IMR-90 (cell line): ENCODE measurements at regions not wholly inside any gene's neighbourhood (a gene's known extent, or its start where the extent isn't known, plus 50 kb on each side); places are given as distances from the start of the nearest gene placed in this dataset.

ENCODE experiments used
- ATAC-seq: fragments of 200-7000 bp; cut with Tn5 transposase; 2 replicates; pipeline ENCODE4 v1.9.1; 2020; ENCODE audit warnings: low read depth, mild to moderate bottlenecking, moderate library complexity
- BruUV-seq: library from RNA; stranded (reverse); fragments of 400-500 nt; replicated peaks from 2 replicates; lab custom pipeline; 2021; lab: Mats Ljungman, UMichigan
- CTCF ChIA-PET: fragments of 300-600 bp; formaldehyde crosslinking; extraction: SDS; loops from one replicate; lab custom pipeline; 2021; ENCODE audit warnings: antibody characterized with exemption; lab: Yijun Ruan, JAX
- POLR2A ChIA-PET: fragments of 300-600 bp; sonication (Branson Sonifier 250); formaldehyde crosslinking; loops from one replicate; lab custom pipeline; 2022; ENCODE audit warnings: antibody characterized with exemption; ENCODE audit not compliant: unreplicated experiment; lab: Charles Lee
- DNase-seq: peaks from one replicate; pipeline ENCODE4 v3.0.0; 2013
- H2AFZ ChIP-seq: replicated peaks from 2 replicates; pipeline ENCODE3; 2013; ENCODE audit warnings: low read length, mild to moderate bottlenecking; ENCODE audit not compliant: poor library complexity
- H2AK5ac ChIP-seq: 2 replicates; pipeline ENCODE4 v1.6.1; 2013; ENCODE audit warnings: low read depth, low read length, inconsistent platforms
- H2AK9ac ChIP-seq: replicated peaks from 2 replicates; pipeline ENCODE3; 2013; ENCODE audit warnings: mild to moderate bottlenecking, low read depth, low read length, moderate library complexity; ENCODE audit not compliant: poor library complexity
- H2BK120ac ChIP-seq: 2 replicates; pipeline ENCODE4 v1.6.1; 2013; ENCODE audit warnings: low read depth, low read length, inconsistent platforms
- H2BK15ac ChIP-seq: 3 replicates; pipeline ENCODE4 v1.6.1; 2013; ENCODE audit warnings: low read depth, low read length, inconsistent platforms
- H2BK20ac ChIP-seq: 2 replicates; pipeline ENCODE4 v1.6.1; 2013; ENCODE audit warnings: low read depth, mild to moderate bottlenecking, inconsistent platforms, low read length, moderate library complexity
- H2BK5ac ChIP-seq: 2 replicates; pipeline ENCODE4 v1.6.1; 2013; ENCODE audit warnings: mild to moderate bottlenecking, low read depth, low read length, inconsistent platforms; ENCODE audit not compliant: poor library complexity, severe bottlenecking
- H3K14ac ChIP-seq: replicated peaks from 2 replicates; pipeline ENCODE4 v1.6.1; 2013; ENCODE audit warnings: low read depth, low read length, inconsistent platforms
- H3K18ac ChIP-seq: 2 replicates; pipeline ENCODE4 v1.6.1; 2013; ENCODE audit warnings: low read depth, low read length, control low read depth
- H3K23ac ChIP-seq: 2 replicates; pipeline ENCODE4 v1.6.1; 2013; ENCODE audit warnings: low read depth, low read length, inconsistent platforms
- H3K27ac ChIP-seq: 2 replicates; pipeline ENCODE4 v1.5.1; 2013; ENCODE audit warnings: mild to moderate bottlenecking, control low read depth, low read length; ENCODE audit not compliant: insufficient read depth
- H3K27me3 ChIP-seq: 2 replicates; pipeline ENCODE4 v1.6.1; 2013; ENCODE audit warnings: low read length; ENCODE audit not compliant: control insufficient read depth, insufficient read depth
- H3K36me3 ChIP-seq: 2 replicates; pipeline ENCODE4 v1.6.1; 2013; ENCODE audit warnings: low read length, mixed read lengths; ENCODE audit not compliant: control insufficient read depth, insufficient read depth
- H3K4ac ChIP-seq: 2 replicates; pipeline ENCODE4 v1.6.1; 2013; ENCODE audit warnings: low read depth, low read length, inconsistent platforms
- H3K4me1 ChIP-seq: 2 replicates; pipeline ENCODE4 v1.6.1; 2013; ENCODE audit warnings: low read length, mixed read lengths; ENCODE audit not compliant: control insufficient read depth, insufficient read depth
- H3K4me2 ChIP-seq: 2 replicates; pipeline ENCODE4 v1.6.1; 2013; ENCODE audit warnings: low read depth, mild to moderate bottlenecking, control low read depth, low read length, moderate library complexity
- H3K4me3 ChIP-seq: 2 replicates; pipeline ENCODE4 v1.5.1; 2013; ENCODE audit warnings: low read depth, mild to moderate bottlenecking, control low read depth, low read length, moderate library complexity; ENCODE audit not compliant: insufficient read depth
- H3K56ac ChIP-seq: 2 replicates; pipeline ENCODE4 v1.6.1; 2013; ENCODE audit warnings: low read length, inconsistent platforms; ENCODE audit not compliant: insufficient read depth; ENCODE audit errors: extremely low read depth
- H3K79me1 ChIP-seq, 2 experiments: 2 replicates each; pipeline ENCODE4 v1.6.1; 2013; ENCODE audit warnings: low read length in 2 of 2, inconsistent platforms in 1 of 2, low read depth in 1 of 2
- H3K9ac ChIP-seq: 2 replicates; pipeline ENCODE4 v1.6.1; 2013; ENCODE audit warnings: low read depth, low read length, control low read depth
- H3K9me1 ChIP-seq: 2 replicates; pipeline ENCODE4 v1.6.1; 2013; ENCODE audit warnings: low read length, inconsistent platforms; ENCODE audit not compliant: insufficient read depth
- H3K9me3 ChIP-seq: 2 replicates; pipeline ENCODE4 v1.6.1; 2013; ENCODE audit warnings: low read length; ENCODE audit not compliant: control insufficient read depth, insufficient read depth
- H4K20me1 ChIP-seq: 2 replicates; pipeline ENCODE4 v1.6.1; 2013; ENCODE audit warnings: low read length, inconsistent platforms; ENCODE audit not compliant: insufficient read depth
- H4K5ac ChIP-seq: 2 replicates; pipeline ENCODE4 v1.6.1; 2013; ENCODE audit warnings: mild to moderate bottlenecking, low read depth, low read length, control low read depth
- H4K8ac ChIP-seq, 2 experiments: 2 replicates each; pipeline ENCODE4 v1.6.1; 2013; ENCODE audit warnings: low read depth in 2 of 2, low read length in 2 of 2, control low read depth in 1 of 2, inconsistent platforms in 1 of 2
- H4K91ac ChIP-seq: 2 replicates; pipeline ENCODE4 v1.6.1; 2013; ENCODE audit warnings: low read depth, low read length, inconsistent platforms; ENCODE audit not compliant: insufficient read depth
- BHLHE40 ChIP-seq: fragments of 150-350 bp; IDR thresholded peaks from 2 replicates; pipeline ENCODE4 v1.6.1; 2016; ENCODE audit warnings: mild to moderate bottlenecking, low read depth, low read length
- MXI1 ChIP-seq: IDR thresholded peaks from 2 replicates; pipeline ENCODE4 v1.6.1; 2012; ENCODE audit warnings: low read depth, mild to moderate bottlenecking, low read length, moderate library complexity, borderline replicate concordance
- RAD21 ChIP-seq: IDR thresholded peaks from 2 replicates; pipeline ENCODE4 v1.6.1; 2012; ENCODE audit warnings: low read length, improper control_type of control experiment
- RFX5 ChIP-seq: IDR thresholded peaks from 2 replicates; pipeline ENCODE4 v1.8.0; 2012; ENCODE audit warnings: low read depth, mild to moderate bottlenecking, low read length, moderate library complexity
- USF2 ChIP-seq: fragments of 150-350 bp; IDR thresholded peaks from 2 replicates; pipeline ENCODE4 v1.6.1; 2017; ENCODE audit warnings: mild to moderate bottlenecking, antibody characterized with exemption, low read length, low read depth
- whole genome bisulfite sequencing, 2 experiments: methylation state at CpG; one replicate each; pipeline versions ENCODE4 v1.1.5 to v1.1.7; 2013; ENCODE audit warnings: missing lambda C conversion rate in 2 of 2; ENCODE audit not compliant: insufficient read length in 1 of 2; ENCODE audit errors: extremely low coverage in 2 of 2; 5-methylcytosine and 5-hydroxymethylcytosine counted together
- dilution Hi-C: fragments of 300-500 bp; cut with HindIII; formaldehyde crosslinking; loops from one replicate; pipeline ENCODE4 v1.14.3; 2018; ENCODE audit warnings: low sequenced_read_pairs; ENCODE audit not compliant: unreplicated experiment
- in situ Hi-C: fragments of 300-500 bp; cut with MboI; formaldehyde crosslinking; loops from 3 replicates; pipeline ENCODE4 v1.14.3; 2019; ENCODE audit warnings: low sequenced_read_pairs, inconsistent platforms, mixed read lengths
- intact Hi-C: fragments of 100-400 bp; cut with micrococcal nuclease; formaldehyde crosslinking; loops from 2 replicates; pipeline ENCODE4 v1.10.0; 2022

DNA sequence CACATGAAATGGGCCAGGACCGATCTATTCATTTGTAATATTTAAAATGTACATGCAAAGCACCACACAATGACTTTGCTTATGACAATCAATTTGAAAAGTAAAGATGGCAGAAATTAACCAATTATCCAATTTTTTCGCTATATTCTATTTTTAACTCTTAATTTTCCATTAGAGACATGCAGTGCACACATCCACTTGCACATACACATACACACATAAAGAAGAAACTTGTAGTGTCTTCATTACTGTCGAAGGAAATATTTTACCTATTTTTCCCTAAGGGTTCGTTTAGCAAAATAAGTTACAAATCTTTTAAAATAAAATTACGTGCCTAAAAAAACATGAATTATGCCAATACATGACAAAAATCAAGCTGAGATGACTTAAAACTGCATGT is 194.3 kb upstream of the MDFIC2 start:
- Histone ChIP-seq H3K27ac (no peak overlapping the region), H2AFZ (no peak overlapping the region), H3K18ac (no peak overlapping the region), H3K9me1 (no peaks in the 10 kb centered on the region), H3K14ac (no peak overlapping the region), H3K4ac (no peak overlapping the region), H2AK5ac (no peak overlapping the region), H2BK5ac (no peak overlapping the region), H3K9ac (no peak overlapping the region), H4K8ac (no peak overlapping the region), H3K79me1 (no peaks in the 10 kb centered on the region), H2AK9ac (no peak overlapping the region), H2BK15ac (no peak overlapping the region), H3K4me3 (no peak overlapping the region), H4K20me1 (no peaks in the 10 kb centered on the region), H2BK120ac (no peak overlapping the region), H3K9me3 (no peaks in the 10 kb centered on the region), H3K36me3 (no peaks in the 10 kb centered on the region), H3K23ac (no peak overlapping the region), H4K5ac (no peak overlapping the region), H3K4me1 (no peaks in the 10 kb centered on the region), H2BK20ac (no peak overlapping the region), H3K4me2 (no peak overlapping the region), H3K56ac (no peak overlapping the region), H4K91ac (no peak overlapping the region), H3K27me3 (peaks cover 3% of the 10 kb centered on the region)
- BruUV-seq = no TSS peak
- ChIA-PET CTCF (no interaction called here), POLR2A (no interaction called here)
- WGBS, 2 experiments = no CpG with 5 or more reads among the region's 5 CpGs
- no peak for DNase-seq
- in situ Hi-C loops = no loop called here
- TF ChIP-seq MXI1 = no peak
- TF ChIP-seq RAD21 = no peak
- no peak for TF ChIP-seq USF2
- TF ChIP-seq RFX5 = no peak
- TF ChIP-seq BHLHE40 = no peak
- intact Hi-C loops = no loop called here
- ATAC-seq = no peak
- dilution Hi-C loops = no loop called here
